Hippocampal formation (tissue), 2 donors: ENCODE measurements at regions not wholly inside any gene's neighbourhood (a gene's known extent, or its start where the extent isn't known, plus 50 kb on each side); places are given as distances from the start of the nearest gene placed in this dataset.
A peak's percentile ranks its signal among the peaks of the same experiment; 100 is the strongest.
"Not testable (repeated sequence)": the region's sequence is repeated elsewhere in the genome, so short reads cannot be mapped to it uniquely, and the experiment has no call there.

Source experiments
- DNase-seq, 2 donors: peaks; one replicate each; lab custom pipeline; 2025; lab: John Stamatoyannopoulos, UW

- DNase-seq = no peak
Measured at GRCh38 chr4:83921124-83921523, 385.2 kb downstream of the GPAT3 start.

GRCh38 chr4:83920375-83920774 is 384.5 kb downstream of the GPAT3 start:
- no peak for DNase-seq

- no peak for DNase-seq
Measured at GRCh38 chr4:83917572-83917971, 381.7 kb downstream of the GPAT3 start.

- DNase-seq = no peak
Measured at GRCh38 chr4:83910693-83911092, 374.8 kb downstream of the GPAT3 start.

GRCh38 chr4:83906561-83906960 is 370.7 kb downstream of the GPAT3 start:
- no peak for DNase-seq

GRCh38 chr4:83905952-83906351 is 370.0 kb downstream of the GPAT3 start:
- DNase-seq = no peak

- not testable (repeated sequence) for DNase-seq
Measured at GRCh38 chr4:83903740-83904139, 367.8 kb downstream of the GPAT3 start.

GRCh38 chr4:83894831-83895230 is 358.9 kb downstream of the GPAT3 start:
- DNase-seq = no peak

- DNase-seq = no peak
Measured at GRCh38 chr4:83890816-83891215, 354.9 kb downstream of the GPAT3 start.

GRCh38 chr4:83890231-83890630 is 354.3 kb downstream of the GPAT3 start:
- no peak for DNase-seq

GRCh38 chr4:83889802-83890201 is 353.9 kb downstream of the GPAT3 start:
- no peak for DNase-seq

GRCh38 chr4:83885256-83886182 is 349.6 kb downstream of the GPAT3 start:
- no peak for DNase-seq

- DNase-seq = no peak
Measured at GRCh38 chr4:83876047-83876446, 340.1 kb downstream of the GPAT3 start.

GRCh38 chr4:83875437-83875836 is 339.5 kb downstream of the GPAT3 start:
- DNase-seq = no peak

- DNase-seq = no peak
Measured at GRCh38 chr4:83873996-83874395, 338.1 kb downstream of the GPAT3 start.

GRCh38 chr4:83870328-83870950 is 334.5 kb downstream of the GPAT3 start:
- DNase-seq = peak in 1 of 2 donors; percentile 2

GRCh38 chr4:83866834-83867621 is 331.1 kb downstream of the GPAT3 start:
- no peak for DNase-seq

GRCh38 chr4:83865417-83866150 is 329.7 kb downstream of the GPAT3 start:
- DNase-seq = no peak

GRCh38 chr4:83864097-83864817 is 328.3 kb downstream of the GPAT3 start:
- no peak for DNase-seq

GRCh38 chr4:83862471-83862870 is 326.6 kb downstream of the GPAT3 start:
- no peak for DNase-seq

GRCh38 chr4:83860200-83860599 is 324.3 kb downstream of the GPAT3 start:
- no peak for DNase-seq
